Lung (tissue), 11 donors: ENCODE measurements at regions not wholly inside any gene's neighbourhood (a gene's known extent, or its start where the extent isn't known, plus 50 kb on each side); places are given as distances from the start of the nearest gene placed in this dataset.

ENCODE experiments used
- ATAC-seq: fragments of 200-7000 bp; cut with Tn5 transposase; one replicate; pipeline ENCODE4 v1.9.1; 2020; ENCODE audit warnings: moderate number of reproducible peaks; ENCODE audit not compliant: insufficient read depth, low FRiP score
- DNase-seq, 3 donors: peaks; one replicate each; pipeline ENCODE4 v3.0.0-alpha.2; 2013 to 2017
- H3K27ac ChIP-seq, 2 donors: one replicate each; pipeline ENCODE4 v1.5.1; 2013; ENCODE audit warnings: mild to moderate bottlenecking in 2 of 2, moderate library complexity in 2 of 2, control low read depth in 1 of 2, inconsistent platforms in 1 of 2, low read depth in 1 of 2, low read length in 1 of 2
- H3K27me3 ChIP-seq, 3 donors: one replicate each; pipeline ENCODE4 v1.5.1; 2013; ENCODE audit warnings: low read length in 2 of 3; ENCODE audit not compliant: control insufficient read depth in 3 of 3, insufficient read depth in 3 of 3
- H3K36me3 ChIP-seq, 4 donors: one replicate each; pipeline ENCODE4 v1.5.1; 2013; ENCODE audit warnings: low read length in 4 of 4, mild to moderate bottlenecking in 1 of 4, moderate library complexity in 1 of 4; ENCODE audit not compliant: control insufficient read depth in 4 of 4, insufficient read depth in 4 of 4
- H3K4me1 ChIP-seq, 5 donors: one replicate each; pipeline ENCODE4 v1.5.1; 2013; ENCODE audit warnings: low read length in 5 of 5, mild to moderate bottlenecking in 2 of 5, moderate library complexity in 1 of 5; ENCODE audit not compliant: control insufficient read depth in 5 of 5, insufficient read depth in 5 of 5
- H3K4me3 ChIP-seq: one replicate; pipeline ENCODE4 v1.5.1; 2013; ENCODE audit warnings: mild to moderate bottlenecking, control low read depth, moderate library complexity
- H3K9ac ChIP-seq, 2 donors: one replicate each; pipeline ENCODE4 v1.5.1; 2013; ENCODE audit warnings: low read length in 2 of 2, control low read depth in 1 of 2; ENCODE audit not compliant: insufficient read depth in 1 of 2
- H3K9me3 ChIP-seq, 4 donors: one replicate each; pipeline ENCODE4 v1.5.1; 2013; ENCODE audit warnings: low read length in 3 of 4, mild to moderate bottlenecking in 1 of 4, moderate library complexity in 1 of 4; ENCODE audit not compliant: control insufficient read depth in 4 of 4, insufficient read depth in 3 of 4
- CTCF ChIP-seq: IDR thresholded peaks from 2 replicates; pipeline ENCODE4 v1.5.1; 2012; ENCODE audit warnings: mild to moderate bottlenecking; ENCODE audit errors: control extremely low read depth, extremely low read depth
- WGBS, 2 donors: extraction: QIAGEN DNeasy Blood & Tissue Kit; methylation state at CpG; one replicate each; pipeline ENCODE4 v1.1.7; 2013; 5-methylcytosine and 5-hydroxymethylcytosine counted together
- donor health status: control.
- donor health status: control.
- donor health status: Bipolar disorder and iron deficiency.
- donor health status: healthy.
- donor health status: DM: yes; HTN: yes; CAD: no.

GRCh38 chr9:28086881-28087280, 513.6 kb upstream of the C9orf72 start:
- H3K4me1 ChIP-seq: no peaks in the 10 kb centered on the region
- no peak overlapping the region for H3K9ac ChIP-seq
- no peak for TF ChIP-seq CTCF
- no peak for DNase-seq
- no peak overlapping the region for H3K4me3 ChIP-seq
- H3K27ac ChIP-seq: no peak overlapping the region
- H3K36me3 ChIP-seq: no peaks in the 10 kb centered on the region
- no peak for ATAC-seq
- no peaks in the 10 kb centered on the region for H3K27me3 ChIP-seq
- H3K9me3 ChIP-seq: no peaks in the 10 kb centered on the region

GRCh38 chr9:28092981-28093936, 520.0 kb upstream of the C9orf72 start:
- no peak for DNase-seq
- Histone ChIP-seq H3K4me3 (no peak overlapping the region), H3K4me1 (no peaks in the 10 kb centered on the region), H3K27ac (no peak overlapping the region), H3K36me3 (no peaks in the 10 kb centered on the region), H3K9me3 (peaks cover 0 to 2% (median 0%) of the 10 kb centered on the region in 4 donors), H3K9ac (no peak overlapping the region), H3K27me3 (no peaks in the 10 kb centered on the region)
- TF ChIP-seq CTCF: no peak
- 59 to 71% methylated on average over 10 of the region's 10 CpGs for WGBS, 2 donors
- no peak for ATAC-seq

GRCh38 chr9:28101509-28101908, 528.2 kb upstream of the C9orf72 start:
- 74 to 77% methylated on average over 3 of the region's 3 CpGs for WGBS, 2 donors
- no peak for ATAC-seq
- no peaks in the 10 kb centered on the region for H3K27me3 ChIP-seq
- no peak overlapping the region for H3K4me3 ChIP-seq
- no peaks in the 10 kb centered on the region for H3K36me3 ChIP-seq
- no peak overlapping the region for H3K9ac ChIP-seq
- H3K27ac ChIP-seq: no peak overlapping the region
- H3K9me3 ChIP-seq: no peaks in the 10 kb centered on the region
- no peak for TF ChIP-seq CTCF
- no peaks in the 10 kb centered on the region for H3K4me1 ChIP-seq
- DNase-seq: no peak

- 78 to 87% methylated on average over 2 of the region's 2 CpGs for WGBS, 2 donors
- ATAC-seq: no peak
- Histone ChIP-seq H3K9ac (no peak overlapping the region), H3K27me3 (no peaks in the 10 kb centered on the region), H3K36me3 (no peaks in the 10 kb centered on the region), H3K27ac (no peak overlapping the region), H3K4me3 (no peak overlapping the region), H3K4me1 (no peaks in the 10 kb centered on the region), H3K9me3 (no peaks in the 10 kb centered on the region)
- no peak for TF ChIP-seq CTCF
- no peak for DNase-seq
Observed at GRCh38 chr9:28105001-28105400, 531.7 kb upstream of the C9orf72 start.
